ENCODE measurements at regions not wholly inside any gene's neighbourhood (a gene's known extent, or its start where the extent isn't known, plus 50 kb on each side); places are given as distances from the start of the nearest gene placed in this dataset.

GRCh38 chr11:115872416-115872815, 368.2 kb upstream of the CADM1 start:
- ChIA-PET CTCF (no interaction called here), POLR2A (no interaction called here)
- 50% methylated on average over 5 of the region's 5 CpGs for WGBS (ENCODE audit: low lambda C conversion rate)

More at GRCh38 chr11:115872416-115872815, 368.2 kb upstream of the CADM1 start:
- no peaks in the 10 kb centered on the region for H3K36me3 ChIP-seq (replicated peaks in 1 of 2; ENCODE audit: control insufficient read depth in 1 of 2, insufficient read depth in 2 of 2, low read length in 1 of 2)
- H3K27me3 ChIP-seq (ENCODE audit: insufficient read depth) = no peaks in the 10 kb centered on the region
- DNase-seq = no peak
- no peak overlapping the region for H3K4me3 ChIP-seq (ENCODE audit: low read depth in 2 of 2, low read length in 1 of 2)
- H3K9me3 ChIP-seq = no peaks in the 10 kb centered on the region
- no peaks in the 10 kb centered on the region for H3K9me2 ChIP-seq
- H3F3A ChIP-seq (replicated peaks; ENCODE audit: insufficient read depth) = no peaks in the 10 kb centered on the region
- no peak overlapping the region for H3K27ac ChIP-seq (ENCODE audit: low read depth in 2 of 2, low read length in 1 of 2)
- H3K4me2 ChIP-seq = no peak overlapping the region
- no peak overlapping the region for H3K9ac ChIP-seq
- H2AFZ ChIP-seq (ENCODE audit: low read depth) = no peak overlapping the region
- peaks cover 0 to 10% of the 10 kb centered on the region in 2 experiments; a peak in 1 of 4 replicates for H3K4me1 ChIP-seq (ENCODE audit: control insufficient read depth in 1 of 2, insufficient read depth in 2 of 2, low read depth in 1 of 2, low read length in 1 of 2)
- TF ChIP-seq USF1 (IDR thresholded peaks at IDR 0.05; ENCODE audit: borderline replicate concordance, low read depth) = no peak
- no peak for TF ChIP-seq ELF1 (IDR thresholded peaks at IDR 0.05)
- no peak for TF ChIP-seq EZH2phosphoT487 (IDR thresholded peaks at IDR 0.05; ENCODE audit: borderline replicate concordance, low read depth)
- TF ChIP-seq RXRA (IDR thresholded peaks at IDR 0.05; ENCODE audit: borderline replicate concordance, low read depth) = no peak
- no peak for TF ChIP-seq SIN3A (IDR thresholded peaks at IDR 0.05; ENCODE audit: borderline replicate concordance, low read depth, low read length)
- TF ChIP-seq, protein P1, sequence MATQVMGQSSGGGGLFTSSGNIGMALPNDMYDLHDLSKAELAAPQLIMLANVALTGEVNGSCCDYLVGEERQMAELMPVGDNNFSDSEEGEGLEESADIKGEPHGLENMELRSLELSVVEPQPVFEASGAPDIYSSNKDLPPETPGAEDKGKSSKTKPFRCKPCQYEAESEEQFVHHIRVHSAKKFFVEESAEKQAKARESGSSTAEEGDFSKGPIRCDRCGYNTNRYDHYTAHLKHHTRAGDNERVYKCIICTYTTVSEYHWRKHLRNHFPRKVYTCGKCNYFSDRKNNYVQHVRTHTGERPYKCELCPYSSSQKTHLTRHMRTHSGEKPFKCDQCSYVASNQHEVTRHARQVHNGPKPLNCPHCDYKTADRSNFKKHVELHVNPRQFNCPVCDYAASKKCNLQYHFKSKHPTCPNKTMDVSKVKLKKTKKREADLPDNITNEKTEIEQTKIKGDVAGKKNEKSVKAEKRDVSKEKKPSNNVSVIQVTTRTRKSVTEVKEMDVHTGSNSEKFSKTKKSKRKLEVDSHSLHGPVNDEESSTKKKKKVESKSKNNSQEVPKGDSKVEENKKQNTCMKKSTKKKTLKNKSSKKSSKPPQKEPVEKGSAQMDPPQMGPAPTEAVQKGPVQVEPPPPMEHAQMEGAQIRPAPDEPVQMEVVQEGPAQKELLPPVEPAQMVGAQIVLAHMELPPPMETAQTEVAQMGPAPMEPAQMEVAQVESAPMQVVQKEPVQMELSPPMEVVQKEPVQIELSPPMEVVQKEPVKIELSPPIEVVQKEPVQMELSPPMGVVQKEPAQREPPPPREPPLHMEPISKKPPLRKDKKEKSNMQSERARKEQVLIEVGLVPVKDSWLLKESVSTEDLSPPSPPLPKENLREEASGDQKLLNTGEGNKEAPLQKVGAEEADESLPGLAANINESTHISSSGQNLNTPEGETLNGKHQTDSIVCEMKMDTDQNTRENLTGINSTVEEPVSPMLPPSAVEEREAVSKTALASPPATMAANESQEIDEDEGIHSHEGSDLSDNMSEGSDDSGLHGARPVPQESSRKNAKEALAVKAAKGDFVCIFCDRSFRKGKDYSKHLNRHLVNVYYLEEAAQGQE (IDR thresholded peaks at IDR 0.05; ENCODE audit: low read depth, low read length) = no peak
- no peak for TF ChIP-seq PBX3 (IDR thresholded peaks at IDR 0.05)
- no peak for TF ChIP-seq FOXM1 (IDR thresholded peaks at IDR 0.05; ENCODE audit: low read depth)
- no peak for TF ChIP-seq EP300 (IDR thresholded peaks at IDR 0.05; ENCODE audit: borderline replicate concordance in 1 of 2, low read depth in 1 of 2, low read length in 1 of 2)
- TF ChIP-seq ZBTB33 (IDR thresholded peaks at IDR 0.05; ENCODE audit: borderline replicate concordance, low read depth) = no peak
- TF ChIP-seq RAD21 (IDR thresholded peaks at IDR 0.05; ENCODE audit: low read length) = no peak
- no peak for TF ChIP-seq SMC3 (IDR thresholded peaks at IDR 0.05; ENCODE audit: low read depth, low read length)
- H3K79me2 ChIP-seq (ENCODE audit: insufficient read depth) = no peaks in the 10 kb centered on the region
- no peaks in the 10 kb centered on the region for H4K20me1 ChIP-seq (ENCODE audit: insufficient read depth)

All from SK-N-SH (cell line).